Loucy (cell line): ENCODE measurements at regions not wholly inside any gene's neighbourhood (a gene's known extent, or its start where the extent isn't known, plus 50 kb on each side); places are given as distances from the start of the nearest gene placed in this dataset.

Experiments
- H2AFZ ChIP-seq: fragments of 200-600 bp; sonication (generic); 2 replicates; pipeline ENCODE4 v1.6.0; 2016; ENCODE audit warnings: antibody characterized with exemption, mild to moderate bottlenecking, low read length, moderate library complexity
- H3F3A ChIP-seq: fragments of 200-600 bp; 2 replicates; pipeline ENCODE4 v1.6.0; 2016; ENCODE audit warnings: antibody characterized with exemption, low read depth, mild to moderate bottlenecking
- H3K27me3 ChIP-seq: fragments of 200-600 bp; sonication (generic); 2 replicates; pipeline ENCODE4 v1.6.1; 2014; ENCODE audit warnings: low read length, mild to moderate bottlenecking; ENCODE audit not compliant: insufficient read depth, poor library complexity, severe bottlenecking
- H3K36me3 ChIP-seq: fragments of 200-600 bp; sonication (generic); 2 replicates; pipeline ENCODE4 v1.6.1; 2016; ENCODE audit warnings: low read length; ENCODE audit not compliant: insufficient read depth
- H3K4me1 ChIP-seq: fragments of 200-600 bp; sonication (generic); 2 replicates; pipeline ENCODE4 v1.5.1; 2014; ENCODE audit warnings: low read length, mild to moderate bottlenecking; ENCODE audit not compliant: insufficient read depth, poor library complexity, severe bottlenecking
- H3K4me2 ChIP-seq: fragments of 200-600 bp; sonication (generic); 2 replicates; pipeline ENCODE4 v1.6.0; 2014; ENCODE audit warnings: antibody characterized with exemption, low read length, low read depth, mild to moderate bottlenecking; ENCODE audit not compliant: poor library complexity, severe bottlenecking
- H3K4me3 ChIP-seq: fragments of 200-600 bp; sonication (generic); 2 replicates; pipeline ENCODE4 v1.5.1; 2014; ENCODE audit warnings: low read length, mild to moderate bottlenecking, mixed read lengths; ENCODE audit not compliant: poor library complexity, severe bottlenecking
- H3K79me2 ChIP-seq: fragments of 200-600 bp; sonication (generic); 2 replicates; pipeline ENCODE4 v1.6.1; 2014; ENCODE audit warnings: low read length; ENCODE audit not compliant: insufficient read depth
- H3K9ac ChIP-seq: fragments of 200-600 bp; sonication (generic); 2 replicates; pipeline ENCODE4 v1.6.0; 2014; ENCODE audit warnings: mild to moderate bottlenecking, low read depth, low read length, moderate library complexity; ENCODE audit not compliant: poor library complexity, severe bottlenecking
- H3K9me2 ChIP-seq: fragments of 200-600 bp; sonication (generic); replicated peaks from 2 replicates; pipeline ENCODE4 v1.6.1; 2016; ENCODE audit warnings: low read depth, low read length, mixed read lengths
- H3K9me3 ChIP-seq: fragments of 200-600 bp; sonication (generic); 2 replicates; pipeline ENCODE4 v1.6.1; 2014; ENCODE audit warnings: mild to moderate bottlenecking, antibody characterized with exemption, low read length, low read depth; ENCODE audit not compliant: insufficient read depth
- H4K20me1 ChIP-seq: fragments of 200-600 bp; sonication (generic); 2 replicates; pipeline ENCODE4 v1.6.0; 2014; ENCODE audit warnings: antibody characterized with exemption, low read length, mild to moderate bottlenecking; ENCODE audit not compliant: insufficient read depth, poor library complexity, severe bottlenecking
- EZH2phosphoT487 ChIP-seq: fragments of 200-600 bp; IDR thresholded peaks from 2 replicates; pipeline ENCODE4 v1.6.1; 2018; ENCODE audit warnings: antibody characterized with exemption, mild to moderate bottlenecking, moderate library complexity, borderline replicate concordance
- TF ChIP-seq, protein P1 (sequence below): fragments of 200-600 bp; sonication (generic); conservative IDR thresholded peaks from 2 replicates; pipeline ENCODE4 v1.5.1; 2014; ENCODE audit warnings: mild to moderate bottlenecking, antibody characterized with exemption, low read length

DNA sequence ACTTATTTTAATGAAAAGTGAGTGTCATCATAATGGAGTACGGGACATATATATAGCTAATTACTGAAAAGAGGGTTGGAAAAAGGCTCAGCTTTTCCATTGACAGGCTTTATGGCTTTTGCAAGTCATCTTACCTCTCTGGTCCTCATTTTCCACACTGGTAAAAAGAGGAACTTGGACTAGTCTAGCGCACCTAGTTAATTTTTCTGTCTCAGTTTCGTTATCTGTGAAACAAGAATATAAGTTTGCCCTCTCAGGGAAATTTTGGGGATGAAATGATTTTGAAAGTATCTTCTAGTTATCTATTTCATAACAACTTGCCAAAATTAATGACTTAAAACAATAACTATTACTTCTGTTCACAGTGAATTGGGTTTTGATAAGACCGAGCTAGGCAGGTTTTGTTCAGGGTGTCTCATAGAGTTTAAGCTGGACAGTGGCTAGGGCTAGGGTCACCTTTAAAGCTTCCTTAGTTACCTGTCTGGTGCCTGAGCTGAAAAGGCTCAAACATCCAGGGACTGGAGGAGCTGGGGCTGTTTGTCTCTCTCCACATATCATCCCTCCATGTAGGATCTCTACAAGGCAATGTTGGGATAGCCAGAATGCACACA is 91.7 kb downstream of the TYW3 start:
- H3K9me3 ChIP-seq = no peaks in the 10 kb centered on the region
- no peak overlapping the region for H3K9ac ChIP-seq
- no peaks in the 10 kb centered on the region for H3K27me3 ChIP-seq
- H3K4me3 ChIP-seq = no peak overlapping the region
- no peaks in the 10 kb centered on the region for H3K36me3 ChIP-seq
- TF ChIP-seq, protein P1, sequence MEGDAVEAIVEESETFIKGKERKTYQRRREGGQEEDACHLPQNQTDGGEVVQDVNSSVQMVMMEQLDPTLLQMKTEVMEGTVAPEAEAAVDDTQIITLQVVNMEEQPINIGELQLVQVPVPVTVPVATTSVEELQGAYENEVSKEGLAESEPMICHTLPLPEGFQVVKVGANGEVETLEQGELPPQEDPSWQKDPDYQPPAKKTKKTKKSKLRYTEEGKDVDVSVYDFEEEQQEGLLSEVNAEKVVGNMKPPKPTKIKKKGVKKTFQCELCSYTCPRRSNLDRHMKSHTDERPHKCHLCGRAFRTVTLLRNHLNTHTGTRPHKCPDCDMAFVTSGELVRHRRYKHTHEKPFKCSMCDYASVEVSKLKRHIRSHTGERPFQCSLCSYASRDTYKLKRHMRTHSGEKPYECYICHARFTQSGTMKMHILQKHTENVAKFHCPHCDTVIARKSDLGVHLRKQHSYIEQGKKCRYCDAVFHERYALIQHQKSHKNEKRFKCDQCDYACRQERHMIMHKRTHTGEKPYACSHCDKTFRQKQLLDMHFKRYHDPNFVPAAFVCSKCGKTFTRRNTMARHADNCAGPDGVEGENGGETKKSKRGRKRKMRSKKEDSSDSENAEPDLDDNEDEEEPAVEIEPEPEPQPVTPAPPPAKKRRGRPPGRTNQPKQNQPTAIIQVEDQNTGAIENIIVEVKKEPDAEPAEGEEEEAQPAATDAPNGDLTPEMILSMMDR = no peak
- TF ChIP-seq EZH2phosphoT487 = no peak
- no peaks in the 10 kb centered on the region for H4K20me1 ChIP-seq
- H3K9me2 ChIP-seq = no peaks in the 10 kb centered on the region
- no peak overlapping the region for H3K4me2 ChIP-seq
- H3K79me2 ChIP-seq = no peaks in the 10 kb centered on the region
- H3K4me1 ChIP-seq = no peaks in the 10 kb centered on the region
- H3F3A ChIP-seq = no peaks in the 10 kb centered on the region
- no peak overlapping the region for H2AFZ ChIP-seq

DNA sequence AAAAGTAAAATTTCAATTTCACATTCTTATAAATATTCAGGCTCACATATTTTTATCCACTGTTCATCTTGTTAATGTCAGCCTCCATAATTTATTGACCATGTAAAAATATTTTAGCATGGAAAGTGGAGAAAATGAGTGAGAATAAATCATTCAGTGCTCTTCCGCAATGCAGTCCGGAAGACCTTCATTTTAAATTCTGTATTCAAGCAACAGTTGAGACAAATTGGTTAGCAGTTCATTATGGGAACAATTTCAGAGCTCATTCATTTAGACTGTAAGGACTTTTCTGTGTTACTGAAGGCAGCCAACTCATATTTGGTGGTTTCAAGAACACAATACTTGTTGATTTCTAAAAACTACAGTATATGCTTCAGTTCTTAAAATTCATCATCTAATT is 97.8 kb downstream of the TYW3 start:
- no peaks in the 10 kb centered on the region for H3K79me2 ChIP-seq
- H3K4me1 ChIP-seq = no peaks in the 10 kb centered on the region
- H3K9ac ChIP-seq = no peak overlapping the region
- H2AFZ ChIP-seq = no peak overlapping the region
- TF ChIP-seq, protein P1 = no peak
- no peak for TF ChIP-seq EZH2phosphoT487
- H3F3A ChIP-seq = no peaks in the 10 kb centered on the region
- H3K4me3 ChIP-seq = no peak overlapping the region
- no peaks in the 10 kb centered on the region for H3K36me3 ChIP-seq
- H3K9me3 ChIP-seq = no peaks in the 10 kb centered on the region
- no peak overlapping the region for H3K4me2 ChIP-seq
- no peaks in the 10 kb centered on the region for H3K27me3 ChIP-seq
- H4K20me1 ChIP-seq = no peaks in the 10 kb centered on the region
- H3K9me2 ChIP-seq = no peaks in the 10 kb centered on the region

- no peak overlapping the region for H3K9ac ChIP-seq
- H3K9me2 ChIP-seq = no peaks in the 10 kb centered on the region
- H3K4me1 ChIP-seq = no peaks in the 10 kb centered on the region
- no peaks in the 10 kb centered on the region for H3F3A ChIP-seq
- H3K79me2 ChIP-seq = no peaks in the 10 kb centered on the region
- H3K4me3 ChIP-seq = no peak overlapping the region
- TF ChIP-seq EZH2phosphoT487 = no peak
- TF ChIP-seq, protein P1 = no peak
- H4K20me1 ChIP-seq = no peaks in the 10 kb centered on the region
- H3K9me3 ChIP-seq = no peaks in the 10 kb centered on the region
- H3K36me3 ChIP-seq = no peaks in the 10 kb centered on the region
- no peak overlapping the region for H2AFZ ChIP-seq
- H3K4me2 ChIP-seq = no peak overlapping the region
- no peaks in the 10 kb centered on the region for H3K27me3 ChIP-seq
Measured at GRCh38 chr1:74834261-74834660, 101.3 kb downstream of the TYW3 start.
